TTC549 (cell line): ENCODE measurements at regions not wholly inside any gene's neighbourhood (a gene's known extent, or its start where the extent isn't known, plus 50 kb on each side); places are given as distances from the start of the nearest gene placed in this dataset.

Experiments used
- FAIRE-seq: peaks from 2 replicates; lab custom pipeline; 2012; peaks lifted over from hg19 to GRCh38; lab: Jason Lieb, UNC

DNA sequence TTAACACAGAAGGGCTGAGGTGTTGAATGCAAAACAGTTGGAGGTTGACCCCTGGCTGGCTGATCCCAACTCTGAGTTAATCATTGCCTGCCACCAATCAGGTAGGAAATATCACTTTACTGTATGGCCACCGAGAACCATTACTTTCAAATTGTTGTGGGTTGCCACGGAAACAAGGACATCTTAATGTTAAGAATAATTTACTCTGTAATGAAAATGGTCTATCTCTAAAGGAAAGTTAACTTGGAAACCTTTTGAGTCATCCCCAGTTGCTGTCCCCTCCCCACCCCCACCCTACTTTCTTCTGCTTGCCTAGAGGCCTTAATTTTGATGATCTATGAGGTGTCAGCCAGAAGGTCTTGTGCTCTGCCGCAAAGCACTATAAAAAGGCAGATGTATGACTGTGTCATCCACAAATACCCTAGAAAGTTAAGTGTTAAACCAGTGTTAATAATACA, 78.7 kb upstream of the SNRK start:
- FAIRE-seq: no peak

DNA sequence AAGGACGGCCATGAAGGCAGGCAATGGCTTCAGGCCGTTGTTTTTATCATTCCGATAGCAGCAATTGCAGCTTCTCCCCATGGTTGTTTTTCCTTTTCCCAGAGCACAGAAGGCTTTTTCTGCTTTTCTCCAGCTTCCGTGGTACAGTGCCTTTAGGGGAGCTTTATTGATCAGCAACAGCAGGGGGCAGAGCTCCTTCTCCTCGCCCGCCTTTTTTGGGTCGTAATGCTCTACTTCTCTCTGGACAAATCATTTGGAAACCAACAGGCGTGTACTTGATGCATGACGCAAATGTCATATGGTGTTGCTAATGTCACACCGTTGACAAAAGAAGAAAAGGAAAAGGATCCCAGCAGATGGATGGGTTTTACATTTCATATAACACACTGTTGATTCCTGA, 79.7 kb upstream of the SNRK start:
- no peak for FAIRE-seq

DNA sequence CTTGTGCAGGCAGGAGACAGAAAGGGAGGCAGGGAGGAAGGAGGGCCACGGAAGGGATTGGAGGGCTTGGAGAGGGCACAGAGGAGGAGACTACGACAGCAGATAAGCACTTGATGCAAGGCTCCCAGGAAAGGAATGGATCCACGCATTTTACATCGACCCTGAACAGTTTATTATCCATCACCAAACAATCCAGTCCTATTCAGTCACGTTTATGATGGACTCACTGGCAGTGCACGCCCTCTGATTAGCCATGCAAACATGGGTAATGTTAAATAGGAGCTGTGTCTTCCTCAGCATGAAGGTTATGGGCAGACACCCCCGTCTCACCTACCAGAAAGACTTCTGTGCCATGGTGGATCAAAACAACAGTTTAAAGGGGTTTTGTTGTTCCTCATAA, 80.2 kb upstream of the SNRK start:
- no peak for FAIRE-seq

DNA sequence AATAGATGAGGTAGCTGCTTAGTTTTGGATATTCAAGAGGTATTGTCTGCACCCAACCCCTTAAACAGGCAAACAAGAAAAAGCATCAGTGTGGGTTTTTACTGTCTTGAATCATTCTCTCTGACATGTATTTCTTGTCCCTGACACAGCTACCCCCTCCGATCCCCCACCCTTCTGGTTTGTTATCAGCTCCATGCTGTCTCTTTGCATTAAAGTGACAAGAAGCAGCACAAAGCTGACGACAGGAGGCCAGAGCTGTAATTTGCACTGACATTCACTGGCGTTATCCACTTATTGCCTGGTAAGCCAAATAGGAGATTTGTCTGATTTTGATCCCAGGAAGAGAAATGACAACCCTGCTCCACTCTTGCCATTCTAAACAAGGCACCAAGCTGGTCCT, 83.3 kb upstream of the SNRK start:
- no peak for FAIRE-seq

DNA sequence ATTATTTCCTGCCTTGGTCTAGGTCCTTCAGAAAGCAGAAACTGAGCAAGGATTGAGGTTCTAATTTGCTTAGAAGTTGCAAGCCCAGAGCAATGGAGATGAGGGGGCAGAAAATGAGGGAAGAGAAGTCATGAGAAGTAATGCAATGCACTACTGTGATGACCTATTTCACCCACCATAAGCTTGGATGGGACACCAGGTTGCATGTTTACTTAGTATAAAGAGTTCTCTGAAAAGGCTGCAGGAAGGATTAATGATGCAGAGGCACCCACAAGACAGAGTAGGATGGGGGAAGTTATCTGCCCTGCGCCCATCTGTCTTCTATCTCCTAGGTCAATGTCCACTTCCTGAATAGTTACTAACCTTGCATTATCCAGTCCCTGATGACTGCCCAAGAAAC, 84.8 kb upstream of the SNRK start:
- no peak for FAIRE-seq

DNA sequence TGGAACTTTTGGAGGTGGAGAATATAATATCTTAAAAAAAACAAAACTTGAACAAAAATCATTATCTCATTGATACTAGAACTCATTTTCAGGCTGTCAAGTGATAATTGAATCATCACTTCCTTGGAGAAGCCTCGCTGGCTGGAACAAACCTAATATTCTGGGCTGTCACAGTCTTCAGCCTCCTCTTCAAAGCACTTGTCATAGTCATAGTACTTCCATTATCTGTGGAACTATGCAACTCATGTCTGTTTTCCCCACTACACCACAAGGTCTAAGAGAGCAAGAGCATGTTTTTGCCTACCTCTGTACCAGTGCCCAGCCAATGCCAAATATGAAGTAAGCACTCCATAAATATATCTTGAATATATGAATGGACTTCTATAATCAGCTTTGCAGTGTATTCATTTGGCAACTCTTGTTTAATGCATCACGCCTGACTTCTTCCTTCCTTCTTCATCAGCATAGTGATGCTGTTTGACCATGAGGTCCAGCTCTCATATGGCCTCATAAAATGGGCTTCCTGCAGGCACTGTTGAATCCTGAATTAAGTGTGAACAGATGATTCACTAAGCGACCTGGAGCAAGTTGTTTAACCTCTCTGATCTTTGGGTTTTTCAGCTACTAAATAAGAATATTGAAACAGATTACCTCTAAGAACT, 86.6 kb upstream of the SNRK start:
- FAIRE-seq: no peak

DNA sequence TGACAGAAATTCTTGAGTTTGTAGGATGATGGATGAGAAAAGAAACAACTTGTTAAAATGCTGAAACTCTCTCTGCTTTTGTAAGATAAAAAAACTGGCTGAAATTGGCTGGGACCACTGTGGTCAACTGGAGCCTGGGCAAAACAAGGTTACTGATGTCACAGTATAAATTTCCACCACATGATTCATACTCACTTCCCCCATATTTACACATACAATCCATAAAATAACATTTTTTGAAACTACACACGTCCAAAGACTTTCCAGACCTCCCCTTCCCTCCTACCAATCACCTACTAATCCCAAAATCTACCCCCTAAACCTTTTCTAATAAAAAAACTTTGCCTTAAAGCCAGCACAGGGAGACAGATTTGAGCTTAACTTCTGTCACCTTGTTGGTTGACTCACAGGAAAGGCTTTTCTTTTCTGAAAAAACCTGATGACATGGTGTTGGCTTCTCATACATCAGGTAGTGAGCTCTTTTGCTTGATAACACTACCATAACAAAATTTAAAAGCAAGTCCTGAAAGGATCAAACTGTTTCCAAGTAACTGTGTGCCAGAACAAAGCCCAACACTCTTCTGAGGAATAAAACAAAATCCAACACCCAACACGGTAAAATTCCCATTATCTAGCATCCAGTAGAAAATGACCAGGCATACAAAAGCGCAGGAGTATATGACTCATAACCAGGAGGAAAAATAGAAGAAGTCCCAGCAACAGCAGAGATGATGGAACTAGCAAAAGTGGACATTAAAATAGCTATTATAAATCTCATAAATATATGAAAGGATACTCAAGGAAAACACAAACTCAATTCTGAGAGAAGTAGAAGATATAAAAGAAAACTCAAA, 87.3 kb upstream of the SNRK start:
- no peak for FAIRE-seq

DNA sequence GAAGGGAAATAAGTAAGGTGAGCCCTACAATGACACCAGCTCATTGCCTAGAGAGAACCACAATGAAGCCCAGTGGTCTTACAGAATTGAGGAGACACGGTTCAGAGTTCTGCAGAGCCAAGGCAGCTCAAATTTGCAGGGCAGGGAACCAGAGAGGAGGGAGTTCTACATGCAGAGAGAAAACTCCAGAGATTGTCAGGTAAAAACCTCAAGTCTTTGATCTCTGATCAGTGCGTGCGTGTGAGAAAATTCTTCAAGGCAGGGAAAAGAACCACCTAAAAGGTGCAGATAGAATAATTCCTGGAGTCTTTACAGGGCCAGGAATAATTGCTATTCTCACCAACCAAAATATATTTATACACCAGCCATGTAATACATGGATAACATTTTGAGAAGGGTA, 88.0 kb upstream of the SNRK start:
- no peak for FAIRE-seq

DNA sequence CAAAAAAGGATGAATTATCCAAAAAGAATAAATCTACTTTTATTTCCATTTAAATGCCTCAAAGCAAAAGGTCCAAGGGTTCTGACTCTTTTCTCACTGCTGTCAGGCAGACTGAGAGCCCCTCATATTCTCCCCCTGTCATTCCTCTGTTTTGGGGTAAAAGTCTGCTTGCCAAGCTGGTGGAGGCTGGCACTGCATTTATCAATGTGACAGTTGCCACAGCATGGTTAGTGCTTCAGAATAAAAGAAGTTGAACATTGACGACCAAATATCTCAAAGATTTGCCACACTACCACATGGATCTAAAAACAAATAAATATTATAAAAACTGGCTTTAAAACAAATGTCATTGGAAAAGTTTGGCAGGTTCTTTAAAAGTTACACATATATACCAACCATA, 89.2 kb upstream of the SNRK start:
- no peak for FAIRE-seq

DNA sequence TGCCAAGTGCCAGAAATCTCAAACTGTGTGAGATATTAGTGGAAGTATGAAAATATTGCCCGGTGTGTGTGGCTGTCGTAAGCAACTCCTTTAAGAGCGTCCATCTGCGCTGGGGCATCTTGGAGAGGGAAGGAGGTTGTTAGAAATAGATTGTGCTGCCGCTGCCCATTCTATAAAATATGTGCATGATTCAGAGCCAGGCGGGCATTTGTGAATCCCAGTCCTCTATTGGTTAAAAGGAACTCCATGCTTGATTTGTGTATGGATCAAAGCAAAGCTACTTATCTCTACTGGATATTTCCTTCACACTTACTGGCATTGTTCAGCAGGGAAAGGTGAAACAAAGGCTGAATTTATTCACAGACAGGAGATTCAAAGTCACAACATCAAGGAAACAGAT, 89.6 kb upstream of the SNRK start:
- no peak for FAIRE-seq

DNA sequence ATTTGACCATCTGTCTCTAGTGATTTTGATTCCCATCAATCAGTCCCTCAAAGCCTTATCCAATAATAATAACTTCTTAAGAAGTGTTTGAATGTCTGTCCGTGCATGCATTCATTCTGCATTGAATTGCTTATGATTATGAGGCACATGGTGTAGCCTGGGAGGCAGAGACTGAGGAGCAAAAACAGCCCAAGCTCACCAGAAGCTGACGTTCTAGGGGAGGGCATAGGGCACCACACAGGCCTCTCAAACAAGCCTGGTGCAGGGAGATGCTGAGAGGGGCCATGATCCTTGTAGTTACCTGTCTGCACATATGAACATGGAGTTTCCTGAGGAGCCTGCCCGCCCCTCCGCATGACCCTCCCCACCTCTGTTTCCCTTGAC, 89.2 kb upstream of the POMGNT2 start:
- no peak for FAIRE-seq

DNA sequence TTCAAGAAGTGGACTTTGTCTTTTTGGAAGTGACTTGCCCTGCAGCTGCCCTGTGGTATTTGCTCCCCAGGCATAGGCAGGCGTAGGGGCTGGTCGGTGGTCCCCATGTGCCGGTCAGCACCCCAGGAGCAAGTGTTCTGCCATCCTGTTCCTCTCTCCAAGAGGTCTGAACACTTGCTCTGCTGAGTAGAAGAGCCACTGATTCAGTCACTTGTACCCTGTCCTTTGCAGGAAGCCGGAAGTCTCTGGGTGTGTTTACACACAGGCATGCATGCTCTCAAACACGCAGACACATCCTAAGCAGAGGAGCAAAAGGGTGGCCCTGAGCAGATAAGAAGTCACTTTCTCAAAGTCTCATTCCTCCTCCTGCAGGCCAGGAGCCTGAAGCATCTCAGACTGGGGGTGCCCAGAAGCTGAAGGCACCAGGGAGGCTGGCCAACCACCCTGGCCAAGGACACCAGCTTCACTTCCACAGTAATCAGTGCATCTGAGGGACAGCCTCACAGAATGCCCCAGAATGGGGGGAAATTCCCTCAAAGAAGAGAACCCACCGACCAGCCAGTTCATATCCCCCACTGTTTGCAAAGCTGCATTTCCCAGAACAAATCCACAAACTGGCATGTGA, 88.7 kb upstream of the POMGNT2 start:
- no peak for FAIRE-seq

DNA sequence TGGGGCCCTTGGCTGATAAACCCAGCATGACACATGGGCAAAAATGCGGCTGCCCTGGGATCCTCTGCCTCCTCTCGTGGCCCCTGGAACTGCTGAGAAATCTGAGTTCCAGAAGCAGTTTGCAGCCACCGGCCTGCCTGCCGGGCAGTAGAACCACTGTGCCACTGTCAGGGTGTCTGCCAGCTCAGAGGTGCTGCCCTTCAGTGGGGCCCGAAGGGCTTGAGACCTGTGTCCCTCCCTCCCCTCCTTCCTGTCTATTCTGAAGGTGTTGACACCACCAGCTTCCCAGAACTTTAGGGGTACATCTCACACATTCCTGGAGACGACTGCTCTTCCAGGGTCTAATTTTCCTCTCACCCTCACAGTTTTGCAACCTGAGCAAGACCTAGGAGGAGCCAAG, 88.2 kb upstream of the POMGNT2 start:
- no peak for FAIRE-seq

DNA sequence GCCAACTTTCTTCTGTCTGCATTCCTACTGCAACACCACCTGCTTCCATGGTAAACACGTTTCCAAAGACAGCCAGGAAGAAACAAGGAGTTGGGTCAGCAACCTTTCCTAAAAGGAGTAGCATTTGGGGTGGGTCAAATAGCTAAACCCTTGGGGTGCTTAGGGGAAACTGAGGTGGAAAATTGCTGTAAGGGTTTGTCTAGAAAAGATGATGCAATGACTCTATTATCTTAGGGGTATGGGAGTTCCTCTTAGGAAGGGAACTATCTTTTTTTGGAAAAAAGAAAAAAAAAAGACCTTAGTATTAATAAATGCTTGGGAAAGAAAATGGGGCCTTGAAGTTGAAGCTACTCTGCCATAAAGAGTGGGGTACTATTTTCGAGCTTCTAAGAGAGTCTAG, 86.1 kb upstream of the POMGNT2 start:
- FAIRE-seq: no peak

DNA sequence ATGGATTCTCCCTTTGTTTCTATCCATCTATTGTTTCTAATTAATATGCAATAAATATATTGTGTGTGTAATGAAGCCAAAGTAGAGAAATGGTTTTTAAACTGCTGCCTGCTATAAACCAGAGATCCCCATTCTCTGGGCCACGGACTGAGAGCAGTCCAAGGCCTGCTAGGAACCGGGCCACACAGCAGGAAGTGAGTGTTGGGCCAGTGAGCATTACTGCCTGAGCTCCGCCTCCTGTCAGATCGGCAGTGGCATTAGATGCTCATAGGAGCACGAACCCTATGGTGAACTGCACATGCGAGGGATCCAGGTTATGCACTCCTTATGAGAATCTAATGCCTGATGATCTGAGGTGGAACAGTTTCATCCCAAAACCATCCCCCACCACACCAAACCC, 85.2 kb upstream of the POMGNT2 start:
- no peak for FAIRE-seq

DNA sequence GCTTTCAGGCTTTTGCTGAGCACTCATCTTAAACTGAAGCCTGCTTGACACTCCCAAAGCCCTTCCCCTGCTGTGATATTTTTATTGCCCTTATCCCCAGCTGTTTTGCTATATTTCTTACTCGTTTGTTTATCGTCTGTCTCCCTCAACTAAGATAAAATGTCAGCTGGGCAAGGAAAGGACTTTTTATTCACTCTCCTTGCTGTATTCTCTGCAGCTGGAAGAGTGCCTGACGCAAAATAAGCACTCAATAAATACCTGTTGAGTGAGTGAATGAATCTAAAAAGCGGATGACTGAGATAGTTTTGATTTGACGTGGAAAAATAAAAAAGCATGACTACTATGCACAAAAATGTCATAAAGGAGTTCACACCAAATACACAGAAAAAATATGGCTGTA, 84.8 kb upstream of the POMGNT2 start:
- no peak for FAIRE-seq

DNA sequence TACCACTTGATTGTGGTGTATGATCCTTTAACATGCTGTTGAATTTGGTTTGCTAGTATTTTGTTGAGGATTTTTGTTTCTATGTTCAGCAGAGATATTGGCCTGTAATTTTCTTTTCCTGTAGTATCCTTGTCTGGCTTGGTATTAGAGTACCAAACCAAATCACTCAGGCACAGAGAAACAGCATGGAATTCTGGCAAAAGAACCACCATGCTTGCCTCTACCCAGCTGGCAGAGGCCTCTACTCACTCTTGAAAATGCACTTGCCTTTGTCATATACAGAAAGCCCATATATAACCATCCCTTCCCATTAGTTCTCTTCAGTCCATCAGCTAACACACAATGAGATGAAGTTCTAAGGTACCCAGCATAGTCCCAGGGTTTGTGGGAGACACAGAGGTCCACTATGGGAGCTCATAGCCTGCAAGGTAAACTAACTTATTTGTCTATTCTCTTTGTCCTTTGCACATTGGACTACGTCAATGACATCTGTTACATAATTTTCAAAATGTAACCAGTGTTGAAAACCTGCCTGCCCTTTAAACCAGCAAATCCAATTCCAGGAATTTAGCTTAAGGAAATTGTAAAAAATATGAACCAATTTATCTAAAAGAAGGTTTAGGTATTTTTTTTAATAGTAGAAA, 82.1 kb upstream of the POMGNT2 start:
- no peak for FAIRE-seq

DNA sequence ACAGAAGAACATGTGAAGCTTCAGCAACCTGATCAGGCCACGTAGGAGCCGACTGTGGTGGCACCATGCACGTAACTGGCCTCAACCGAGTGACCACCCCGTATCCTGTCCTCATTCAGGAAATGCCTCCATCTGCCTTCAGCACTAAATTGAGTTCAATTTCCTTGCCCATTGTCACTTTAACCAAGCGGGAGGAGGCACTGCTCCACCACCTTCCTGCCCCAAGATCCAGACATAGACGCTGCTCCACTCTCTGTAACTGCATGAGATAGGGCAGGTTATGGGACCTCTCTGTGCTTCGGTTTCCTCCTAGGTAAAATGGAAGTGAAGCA, 80.1 kb upstream of the POMGNT2 start:
- no peak for FAIRE-seq

DNA sequence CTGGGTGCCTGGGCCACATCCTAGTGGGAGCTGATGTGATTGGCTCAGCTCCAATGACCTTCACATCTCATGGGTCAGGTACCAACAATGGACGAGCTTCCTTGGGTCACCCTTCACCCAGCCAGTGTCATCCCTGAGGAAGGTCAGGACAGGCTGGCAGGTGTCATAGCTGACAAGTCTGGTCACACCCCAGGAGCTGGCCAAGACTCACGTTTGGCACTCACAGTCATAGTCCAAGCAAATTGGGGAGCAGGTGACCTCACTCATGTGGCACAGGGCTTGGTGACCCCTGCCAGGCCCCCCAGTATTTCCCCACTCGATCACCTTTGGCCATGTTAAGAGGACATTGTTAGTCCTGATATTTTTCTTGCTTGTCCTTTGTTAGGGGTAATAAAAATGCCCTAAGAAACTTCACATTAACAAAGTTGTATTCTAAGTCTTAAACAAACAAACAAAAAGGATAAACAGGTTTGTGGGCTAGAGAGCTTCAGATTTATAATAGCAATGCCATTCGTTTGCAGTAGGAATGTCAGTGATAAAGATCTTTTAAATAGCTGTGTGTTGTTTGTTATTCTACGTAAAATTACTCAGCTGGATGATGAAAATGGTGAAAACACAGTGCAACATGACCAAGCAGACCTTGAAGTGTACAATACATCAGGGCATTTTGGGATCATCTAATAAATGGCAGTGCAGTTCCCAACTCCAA, 79.5 kb upstream of the POMGNT2 start:
- FAIRE-seq: no peak

DNA sequence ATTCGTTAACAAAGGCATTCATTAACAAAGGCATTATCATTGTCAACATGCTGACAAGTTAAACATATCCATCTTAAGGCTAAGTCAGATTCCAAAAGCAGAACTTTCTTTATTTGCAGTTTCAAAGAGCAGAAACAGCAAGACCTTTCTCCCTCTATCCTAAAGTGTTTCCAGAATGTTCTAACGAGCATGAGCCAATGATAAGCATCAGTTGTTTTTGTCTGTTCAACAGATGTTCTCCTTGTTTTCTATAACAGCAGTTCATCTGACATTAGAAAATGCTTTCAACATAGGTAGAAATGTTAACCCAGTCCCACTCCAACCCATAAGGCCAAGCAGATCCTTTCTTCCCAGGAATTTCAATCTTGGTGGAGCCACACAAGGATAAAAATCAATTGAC, 77.6 kb upstream of the POMGNT2 start:
- no peak for FAIRE-seq

DNA sequence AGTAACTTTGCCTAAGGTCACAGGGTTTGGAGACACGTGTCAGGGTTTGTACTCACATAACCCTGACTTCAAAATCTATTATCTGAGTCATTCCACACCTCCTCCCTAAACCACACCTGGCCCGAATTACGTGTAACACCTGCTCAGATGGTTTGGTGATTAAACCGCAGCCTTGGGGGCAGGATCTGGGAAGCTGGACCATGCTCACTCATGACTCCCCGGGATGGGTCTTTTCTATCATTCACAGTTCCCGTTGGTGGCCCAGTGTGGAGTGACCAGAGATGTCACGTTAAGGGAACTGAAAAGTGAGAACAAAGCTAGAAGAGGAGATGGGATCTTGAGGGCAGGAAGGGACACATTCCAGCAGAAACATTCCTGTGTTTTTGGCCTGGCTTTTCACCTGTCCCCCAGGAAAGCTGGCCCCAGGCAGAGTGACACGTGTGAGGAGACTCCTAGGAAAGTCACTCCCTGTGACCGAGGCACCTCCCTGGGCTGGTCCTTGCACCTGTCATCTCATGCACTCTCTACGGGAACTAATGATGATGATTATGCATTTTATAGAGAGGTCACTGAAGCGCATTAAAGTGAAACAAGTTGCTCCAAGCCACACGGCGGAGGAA, 75.4 kb upstream of the POMGNT2 start:
- no peak for FAIRE-seq

DNA sequence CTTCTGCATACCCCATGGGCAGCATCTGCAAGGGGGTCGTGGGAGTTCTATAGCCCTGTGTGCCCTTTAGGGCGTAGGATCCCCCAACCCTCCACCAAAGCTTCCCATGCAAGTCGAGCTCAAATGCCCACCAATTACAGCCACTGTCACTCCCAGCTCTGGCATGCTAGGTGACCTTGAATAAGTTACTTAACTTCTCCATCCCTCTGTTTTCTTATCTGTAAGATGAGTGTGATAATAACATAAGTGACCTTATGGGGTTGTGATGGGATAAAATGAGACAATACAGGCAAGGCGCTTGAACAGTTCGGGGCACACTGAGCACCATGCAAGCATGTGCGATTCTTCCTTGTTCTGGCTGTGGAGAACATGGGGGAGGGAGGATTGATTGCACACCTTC, 74.8 kb upstream of the POMGNT2 start:
- no peak for FAIRE-seq
